Stimulated activated CD4-positive, alpha-beta T cell treated with anti-CD3 and anti-CD28 coated beads, Interleukin-2, amount 100 ng/mL, for 48 hours (primary cell): ENCODE measurements at regions not wholly inside any gene's neighbourhood (a gene's known extent, or its start where the extent isn't known, plus 50 kb on each side); places are given as distances from the start of the nearest gene placed in this dataset.
"Not testable (repeated sequence)": the region's sequence is repeated elsewhere in the genome, so short reads cannot be mapped to it uniquely, and the experiment has no call there.

ENCODE experiments used
- DNase-seq, 2 donors: peaks; one replicate each; pipeline ENCODE4 v3.0.0-alpha.2; 2020

DNA sequence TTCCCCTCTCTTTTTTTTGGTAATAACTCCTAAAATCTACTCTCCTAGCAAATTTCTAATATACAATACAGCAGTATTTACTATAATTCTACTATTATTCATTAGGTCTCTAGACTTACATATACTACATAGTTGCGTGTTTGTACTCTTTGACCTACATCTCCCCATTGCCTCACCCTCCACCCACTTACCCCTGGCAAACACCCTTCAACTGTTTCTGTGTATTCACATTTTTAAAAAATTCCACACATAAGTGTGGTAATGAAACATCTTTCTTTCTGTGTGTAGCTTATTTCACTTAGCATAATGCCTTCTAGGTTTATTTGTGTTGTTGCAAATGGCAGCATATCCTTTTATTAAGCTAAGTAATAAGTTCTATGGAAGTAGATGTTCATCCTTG lies 336.0 kb downstream of the CCDC85A start:
- DNase-seq = no peak

DNA sequence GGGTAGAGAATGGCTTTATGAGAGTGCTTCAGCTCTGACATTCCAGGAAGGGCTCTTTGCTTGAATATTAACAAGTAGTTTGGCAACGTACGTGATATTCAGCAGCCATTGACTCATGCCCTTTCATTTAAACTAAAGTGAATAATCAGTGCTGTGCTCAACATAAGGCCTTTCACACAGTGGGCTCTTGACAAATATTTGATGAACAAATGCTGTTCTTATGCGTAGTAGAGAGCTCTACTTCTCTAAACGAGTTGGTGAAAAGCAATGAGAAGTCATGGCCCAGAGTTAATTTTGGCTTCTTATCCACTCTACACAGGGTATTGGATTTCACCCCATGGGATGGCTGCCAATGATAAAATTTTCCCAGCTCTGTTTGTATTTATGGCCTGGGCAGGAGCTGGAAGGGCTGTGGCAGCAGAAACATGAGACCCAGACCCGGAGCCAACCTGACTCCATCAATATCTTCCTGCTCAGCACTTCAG lies 338.9 kb downstream of the CCDC85A start:
- DNase-seq = no peak

GRCh38 chr2:56523816-56524215 lies 340.0 kb downstream of the CCDC85A start:
- no peak for DNase-seq

- DNase-seq = no peak
Measured at GRCh38 chr2:56531668-56532420, 348.1 kb downstream of the CCDC85A start.

GRCh38 chr2:56534321-56534720 lies 350.5 kb downstream of the CCDC85A start:
- DNase-seq = no peak

GRCh38 chr2:56537756-56538155 lies 354.0 kb downstream of the CCDC85A start:
- no peak for DNase-seq

DNA sequence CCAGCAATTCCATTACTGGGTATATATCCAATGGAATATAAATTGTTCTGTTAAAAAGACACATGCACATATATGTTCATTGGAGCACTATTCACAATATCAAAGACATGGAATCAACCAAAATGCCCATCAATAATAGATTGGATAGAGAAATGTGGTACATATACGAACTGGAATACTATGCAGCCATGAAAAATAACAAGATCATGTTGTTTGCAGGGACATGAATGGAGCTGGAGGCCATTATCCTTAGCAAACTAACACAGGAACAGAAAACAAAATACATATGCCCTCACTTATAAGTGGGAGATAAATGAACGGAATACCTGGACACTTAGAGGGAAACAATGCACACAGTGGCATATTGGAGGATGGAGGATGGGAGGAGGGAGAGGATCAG lies 355.8 kb downstream of the CCDC85A start:
- DNase-seq = no peak

DNA sequence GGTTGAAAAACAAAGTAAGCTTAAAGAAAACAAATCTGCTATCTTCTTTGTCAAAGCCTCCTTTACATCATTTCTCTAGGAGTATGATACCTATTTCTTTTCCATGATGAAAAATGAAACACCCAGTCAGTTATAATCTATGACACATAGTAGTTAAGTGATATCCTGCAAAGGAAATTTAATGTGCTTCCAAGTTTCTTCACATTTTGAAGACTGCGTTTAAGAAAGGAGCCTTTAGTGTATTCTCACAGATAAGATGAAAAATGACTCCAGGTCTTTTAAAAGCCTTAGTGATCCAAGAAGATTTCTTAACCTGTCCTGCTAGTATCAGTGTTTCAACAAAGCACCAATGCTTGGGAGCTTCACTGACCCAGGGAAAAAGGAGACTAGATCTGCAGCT lies 356.7 kb downstream of the CCDC85A start:
- no peak for DNase-seq

DNA sequence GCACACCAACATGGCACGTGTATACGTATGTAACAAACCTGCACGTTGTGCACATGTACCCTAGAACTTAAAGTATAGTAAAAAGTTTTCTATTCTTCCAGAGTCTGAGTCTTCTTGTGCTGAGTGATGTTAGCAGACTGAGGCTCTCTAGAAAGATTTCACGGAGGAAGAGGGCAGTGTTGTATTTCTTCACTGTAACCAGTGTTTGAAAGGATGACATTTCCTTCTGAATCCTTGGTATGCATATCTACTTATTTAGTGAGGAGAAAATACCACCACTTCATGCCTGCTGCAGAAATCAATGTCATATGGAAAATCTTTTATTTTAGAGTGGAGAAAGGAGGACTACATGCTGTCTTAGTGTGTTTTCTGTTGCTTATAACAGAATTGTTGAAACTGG lies 357.1 kb downstream of the CCDC85A start:
- DNase-seq = no peak

GRCh38 chr2:56542213-56542612 lies 358.4 kb downstream of the CCDC85A start:
- no peak for DNase-seq

GRCh38 chr2:56565143-56565542 lies 381.4 kb downstream of the CCDC85A start:
- no peak for DNase-seq

DNA sequence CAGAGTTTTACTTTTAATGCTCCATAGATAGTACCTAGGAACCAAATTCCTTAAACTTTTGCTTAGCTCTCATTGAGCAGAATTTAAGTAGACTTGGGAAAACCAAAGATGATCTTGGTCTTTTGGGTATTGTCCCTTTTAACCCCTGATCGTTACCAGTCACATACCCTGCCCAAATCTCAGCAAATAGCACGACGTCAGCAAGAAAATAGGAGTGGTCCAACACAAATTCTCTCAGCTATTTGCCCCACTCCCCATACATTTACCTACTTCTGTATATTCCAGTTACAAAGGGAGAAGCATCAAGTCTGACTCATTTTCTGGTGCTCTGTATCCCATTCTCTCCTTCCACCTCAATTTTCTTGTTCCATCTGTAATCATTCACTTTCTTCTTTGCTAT lies 387.3 kb downstream of the CCDC85A start:
- DNase-seq = no peak

- DNase-seq = no peak
Measured at GRCh38 chr2:56576001-56576400, 392.2 kb downstream of the CCDC85A start.

GRCh38 chr2:56580242-56580641 lies 396.5 kb downstream of the CCDC85A start:
- DNase-seq = no peak

DNA sequence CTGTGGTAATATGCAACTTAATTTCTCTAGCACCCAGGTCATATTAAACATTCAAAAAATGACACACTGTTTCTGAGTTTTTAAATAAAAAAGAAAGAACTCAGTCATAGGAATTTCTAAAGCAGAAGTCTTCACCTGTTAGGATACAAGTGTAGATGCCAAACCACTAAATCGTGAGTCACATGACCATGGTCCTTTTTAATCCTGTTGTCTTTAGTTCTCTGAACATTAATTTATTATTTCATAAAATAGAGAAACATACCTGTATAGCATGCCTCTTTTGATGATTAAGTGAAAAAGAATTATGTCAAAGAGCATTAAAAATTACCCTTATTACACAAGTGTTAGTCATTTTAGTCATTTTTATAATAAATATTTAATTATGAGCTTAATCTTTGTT lies 398.8 kb downstream of the CCDC85A start:
- no peak for DNase-seq

DNA sequence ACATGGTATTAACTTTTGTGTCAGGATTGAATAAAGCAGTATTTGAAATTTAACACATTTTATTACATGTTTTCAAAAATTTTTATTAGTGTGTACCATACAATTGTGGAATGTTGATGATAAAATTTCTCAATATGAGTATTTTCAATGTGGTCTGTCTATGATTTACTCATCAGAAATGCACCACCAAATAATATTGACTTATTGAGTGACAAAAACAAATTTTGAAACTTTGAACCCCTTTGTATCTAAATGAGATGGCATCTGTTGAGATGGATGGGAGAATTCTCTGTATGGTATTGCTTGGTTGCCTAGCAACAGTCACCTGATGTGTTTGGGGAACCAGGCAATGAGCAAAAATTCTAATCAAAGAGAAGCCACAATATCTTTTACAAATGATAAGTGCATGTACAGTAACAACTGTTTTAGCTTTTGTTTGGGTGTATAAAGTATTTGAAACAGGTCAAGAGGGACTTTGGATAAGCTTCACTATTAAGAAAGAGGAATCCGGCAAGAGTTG lies 400.1 kb downstream of the CCDC85A start:
- DNase-seq = no peak

- DNase-seq = no peak
Measured at GRCh38 chr2:56587456-56587855, 403.7 kb downstream of the CCDC85A start.

GRCh38 chr2:56589194-56589593 lies 405.4 kb downstream of the CCDC85A start:
- DNase-seq = no peak

- no peak for DNase-seq
Measured at GRCh38 chr2:56589835-56590234, 406.0 kb downstream of the CCDC85A start.

DNA sequence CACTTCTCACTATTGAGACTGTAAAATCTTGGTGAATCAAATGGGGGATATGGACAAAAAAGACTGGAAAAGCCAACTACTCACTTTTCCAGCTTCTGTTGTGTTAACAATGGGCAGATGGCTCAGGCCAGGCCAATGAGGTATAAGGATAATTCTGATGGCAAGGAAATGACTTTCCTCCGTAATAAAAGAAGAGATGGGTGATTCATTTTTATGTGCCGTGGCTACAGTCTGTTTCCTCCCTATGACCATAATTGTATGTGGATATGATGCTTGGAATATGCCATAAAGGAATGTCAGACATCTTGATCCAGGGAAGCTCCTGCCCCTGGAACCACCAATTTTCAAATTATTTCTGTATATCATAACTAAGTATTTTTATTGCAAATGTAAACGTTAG lies 406.8 kb downstream of the CCDC85A start:
- no peak for DNase-seq

GRCh38 chr2:56606086-56606485 lies 422.3 kb downstream of the CCDC85A start:
- DNase-seq = not testable (repeated sequence)

DNA sequence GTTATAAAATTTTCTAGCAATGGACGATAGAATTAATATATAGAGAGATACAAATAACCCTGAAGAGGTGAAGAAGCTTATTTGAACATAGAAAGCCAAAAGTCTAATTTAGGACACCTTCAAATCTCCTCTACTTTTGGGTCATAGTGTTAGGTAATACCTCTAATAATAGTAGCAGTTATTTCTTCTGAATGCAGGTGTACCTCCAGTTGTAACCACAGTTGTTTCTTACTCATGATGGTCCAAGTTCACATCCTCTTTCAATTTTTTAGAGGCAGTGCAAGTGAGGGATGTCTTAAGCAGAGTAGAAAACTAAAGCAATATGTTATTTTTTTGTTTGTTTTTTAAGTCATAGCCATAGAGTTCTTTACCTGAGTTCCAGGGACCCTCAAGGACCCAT lies 429.5 kb downstream of the CCDC85A start:
- DNase-seq = no peak

GRCh38 chr2:56613920-56614319 lies 430.1 kb downstream of the CCDC85A start:
- no peak for DNase-seq

- no peak for DNase-seq
Measured at GRCh38 chr2:56615760-56616159, 432.0 kb downstream of the CCDC85A start.

DNA sequence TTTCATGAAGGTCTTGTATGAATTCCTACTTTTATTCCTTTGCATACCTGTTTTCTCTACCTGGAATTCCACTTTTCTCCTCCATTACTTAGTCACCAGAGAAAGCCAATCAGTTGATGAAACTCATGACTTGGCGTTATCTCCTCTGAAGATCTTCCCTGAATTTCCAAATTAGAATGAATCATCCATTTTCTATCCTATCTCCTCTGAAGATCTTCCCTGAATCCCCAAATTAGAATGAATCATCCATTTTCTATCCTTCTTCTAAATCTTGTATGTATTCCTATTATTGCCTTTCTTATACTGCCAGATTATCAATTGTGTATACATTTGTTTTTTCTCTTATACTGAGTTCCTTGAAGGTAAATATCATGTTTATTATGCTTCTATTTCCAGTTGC lies 440.4 kb downstream of the CCDC85A start:
- no peak for DNase-seq
